HCEC 1CT (cell line): ENCODE measurements at regions not wholly inside any gene's neighbourhood (a gene's known extent, or its start where the extent isn't known, plus 50 kb on each side); places are given as distances from the start of the nearest gene placed in this dataset.
"Not testable (repeated sequence)": the region's sequence is repeated elsewhere in the genome, so short reads cannot be mapped to it uniquely, and the experiment has no call there.

Experiments
- DNase-seq: peaks from one replicate; pipeline ENCODE4 v3.0.0-alpha.2; 2017

DNA sequence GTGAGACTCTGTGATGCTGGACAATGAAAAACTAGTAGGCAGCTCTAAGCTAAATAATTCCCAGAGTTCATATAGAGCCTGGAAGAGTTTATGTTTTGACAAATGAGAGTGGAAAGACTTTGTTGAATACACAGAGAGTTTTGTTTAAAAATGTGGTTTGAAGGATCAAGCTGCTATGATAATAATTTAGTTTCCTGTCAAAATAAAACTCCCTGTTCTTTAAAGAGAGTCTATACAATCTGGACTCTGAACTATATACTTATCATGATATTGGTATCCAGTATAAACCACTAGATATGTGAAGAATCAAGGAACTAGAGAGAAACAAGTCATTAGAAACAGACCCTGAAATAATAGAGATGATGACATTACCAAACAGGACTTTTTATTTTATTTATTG lies 158.6 kb downstream of the C4orf33 start:
- no peak for DNase-seq

DNA sequence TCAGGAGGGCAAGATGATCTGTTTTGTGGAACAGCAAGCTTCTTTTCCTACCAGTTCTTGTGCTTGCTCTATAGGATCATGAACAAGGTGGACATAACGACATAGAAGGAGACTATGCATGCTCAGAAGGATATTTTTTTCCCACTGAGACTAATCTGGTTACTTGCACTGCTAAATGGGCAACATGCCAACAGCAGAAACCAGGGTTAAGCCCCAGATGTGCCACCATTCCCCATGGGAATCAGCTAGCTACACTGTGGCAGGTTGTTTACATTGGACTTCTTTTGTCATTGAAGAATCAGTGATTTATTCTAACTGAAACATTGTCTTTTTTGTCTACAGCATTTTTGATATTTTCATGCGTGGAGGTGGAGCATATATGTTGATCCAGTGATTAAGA lies 165.6 kb downstream of the C4orf33 start:
- no peak for DNase-seq

GRCh38 chr4:129264008-129264657 lies 168.2 kb downstream of the C4orf33 start:
- DNase-seq, result no peak

- no peak for DNase-seq
These were observed 182.9 kb downstream of the C4orf33 start for GRCh38 chr4:129278868-129279267.

GRCh38 chr4:129282293-129282692 lies 186.3 kb downstream of the C4orf33 start:
- no peak for DNase-seq

- DNase-seq, result not testable (repeated sequence)
These were observed 196.2 kb downstream of the C4orf33 start for GRCh38 chr4:129292194-129292593.

DNA sequence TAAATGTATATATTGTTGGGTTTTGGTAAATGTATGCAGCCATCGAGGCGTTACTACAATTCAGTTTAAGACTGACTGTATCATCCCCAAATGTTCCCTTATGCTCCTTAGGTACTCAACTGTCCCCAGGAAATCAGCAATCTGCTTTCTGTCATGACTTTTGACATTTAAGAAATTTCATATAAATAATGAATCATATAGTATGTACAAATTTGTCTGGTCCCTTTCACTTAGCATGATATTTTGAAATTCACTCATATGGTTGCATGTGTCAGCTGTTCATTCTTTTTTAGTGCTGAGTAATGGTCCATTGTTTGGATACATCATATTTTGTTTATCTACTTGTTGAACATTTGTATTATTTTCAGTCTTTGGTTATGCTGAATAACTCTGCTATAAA lies 218.8 kb downstream of the C4orf33 start:
- DNase-seq, result no peak

DNA sequence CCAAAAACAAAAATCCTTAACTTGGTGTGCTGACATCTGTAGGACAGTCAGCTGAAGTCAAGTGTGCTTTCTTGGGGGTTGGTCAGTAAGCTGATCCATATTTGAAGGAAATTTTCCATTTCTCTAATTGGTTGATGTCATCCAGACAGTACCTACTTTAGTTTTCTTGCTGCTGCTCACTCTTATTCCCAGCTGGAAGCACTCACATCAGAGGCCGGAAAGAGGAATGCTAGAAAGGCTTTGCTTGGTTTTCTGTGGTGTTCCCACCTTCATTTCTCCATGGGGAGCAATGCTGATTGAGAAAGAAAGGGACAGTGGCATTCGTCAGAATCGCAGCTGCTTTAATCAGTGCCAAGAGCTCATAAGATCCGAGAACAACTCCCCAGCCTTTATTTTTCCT lies 227.0 kb downstream of the C4orf33 start:
- no peak for DNase-seq

DNA sequence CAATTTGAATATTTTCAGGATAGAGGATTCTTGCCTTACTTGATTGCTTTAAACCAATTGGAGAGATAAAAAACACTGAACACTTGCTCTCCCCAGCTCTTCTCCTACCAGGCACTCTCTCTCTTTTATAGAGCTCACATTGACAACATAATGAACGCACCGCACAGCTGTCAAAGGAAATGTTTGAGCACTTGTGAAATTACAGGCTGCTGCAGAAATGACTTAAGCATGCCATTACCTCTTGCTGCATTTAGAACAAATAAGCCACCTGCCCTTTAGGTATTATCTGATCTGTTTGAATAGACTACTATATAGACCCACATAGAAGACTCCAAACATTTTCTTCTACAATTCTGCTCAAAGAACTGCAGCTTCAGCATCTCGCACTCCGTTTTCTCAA lies 227.7 kb downstream of the C4orf33 start:
- DNase-seq, result no peak

DNA sequence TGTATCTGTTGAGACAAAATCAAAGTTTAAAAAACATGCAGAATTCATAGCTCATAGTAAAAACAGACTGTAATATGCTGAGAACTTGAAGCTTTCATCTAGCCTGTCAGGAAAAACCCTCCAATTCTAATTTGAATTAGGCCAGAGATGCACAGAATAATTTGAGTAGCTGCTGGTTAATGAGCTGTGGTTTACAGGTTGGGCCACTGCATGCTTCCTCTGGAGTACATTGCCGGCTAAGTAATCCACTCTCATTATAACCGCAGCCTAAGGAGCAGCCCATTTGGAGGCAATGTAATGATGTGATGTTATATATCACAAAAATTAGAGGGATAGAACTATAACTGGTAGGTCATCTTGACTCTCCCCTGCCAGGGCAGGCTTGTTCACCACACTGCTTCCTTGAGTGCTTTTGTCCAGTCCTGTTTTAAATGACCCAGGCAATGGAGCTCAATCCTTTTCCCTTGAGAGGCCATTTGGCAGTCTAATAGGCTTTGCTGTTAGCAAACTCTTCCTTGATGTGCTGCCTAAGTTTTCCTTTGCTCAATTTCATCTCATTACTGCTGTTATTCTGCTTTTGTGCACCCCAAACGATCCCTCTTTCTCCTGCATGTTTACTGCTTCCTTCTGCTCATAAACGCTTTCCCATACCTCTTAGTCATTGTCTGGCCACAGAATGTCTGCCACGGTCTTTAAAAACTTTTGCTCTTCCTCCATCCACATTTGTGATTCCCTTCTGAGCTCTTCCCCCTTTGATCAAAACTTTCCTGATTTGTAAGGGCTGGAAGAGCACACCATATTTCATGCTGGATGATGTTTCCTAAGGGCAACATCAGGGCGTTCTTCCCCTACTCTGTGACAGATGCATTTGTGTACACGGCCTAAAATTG lies 230.9 kb downstream of the C4orf33 start:
- no peak for DNase-seq

DNA sequence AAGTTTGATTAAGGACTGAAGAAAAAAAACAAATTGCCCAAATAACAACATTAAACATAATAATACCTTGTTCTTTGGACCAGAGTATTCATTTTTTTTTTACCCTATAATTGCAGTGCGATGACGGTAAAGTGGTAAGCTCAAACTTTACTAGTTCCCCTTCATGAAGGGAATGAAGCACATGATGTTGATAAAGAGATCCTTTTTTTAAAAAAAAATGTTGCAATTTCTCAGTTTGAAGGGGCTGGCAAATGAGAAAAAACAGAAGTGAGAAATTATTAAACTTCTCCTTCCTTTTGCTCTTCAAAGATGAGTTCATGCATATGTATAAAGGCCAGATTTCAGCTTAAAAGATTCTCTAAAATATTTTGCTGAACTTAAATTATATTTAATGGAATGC lies 231.7 kb downstream of the C4orf33 start:
- no peak for DNase-seq

DNA sequence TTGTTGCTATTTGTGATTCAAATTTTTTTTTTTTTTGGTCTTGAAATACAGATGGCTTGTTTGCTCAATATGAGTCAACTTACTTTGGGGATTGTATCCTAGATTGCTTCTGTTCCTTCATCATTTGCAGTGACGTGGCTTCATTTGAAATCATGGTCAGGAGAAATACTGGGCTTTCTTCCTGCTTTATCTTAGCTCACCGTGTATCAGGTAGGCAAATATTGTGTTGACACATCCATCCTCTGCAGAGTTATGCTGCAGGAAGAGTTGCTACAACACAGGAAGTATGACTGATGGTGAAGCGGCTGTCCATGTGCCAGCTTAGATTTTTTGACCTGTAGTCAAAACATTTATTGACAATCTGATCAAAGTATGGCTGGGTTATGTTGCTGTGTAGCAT lies 232.2 kb downstream of the C4orf33 start:
- DNase-seq, result no peak

- DNase-seq, result no peak
These were observed 238.2 kb downstream of the C4orf33 start for GRCh38 chr4:129334136-129334535.

DNA sequence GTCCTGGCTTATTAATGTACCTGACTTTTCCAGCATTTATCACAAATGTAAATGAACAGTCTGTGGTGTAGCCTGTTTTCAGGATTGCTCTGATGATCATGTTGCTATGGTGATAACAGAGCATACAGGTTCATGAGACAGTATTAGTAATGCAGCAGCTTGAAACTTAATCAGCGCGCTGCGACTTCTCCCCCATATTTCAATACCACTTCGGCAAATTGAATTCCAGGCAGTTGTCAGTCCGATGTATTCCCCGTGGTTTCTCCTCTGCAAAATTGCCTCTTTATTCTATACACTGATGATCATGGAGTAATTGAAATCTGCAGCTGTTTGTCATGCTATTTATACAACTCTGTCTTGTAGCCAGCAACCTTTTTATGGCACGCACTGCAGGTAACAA lies 239.3 kb downstream of the C4orf33 start:
- no peak for DNase-seq

DNA sequence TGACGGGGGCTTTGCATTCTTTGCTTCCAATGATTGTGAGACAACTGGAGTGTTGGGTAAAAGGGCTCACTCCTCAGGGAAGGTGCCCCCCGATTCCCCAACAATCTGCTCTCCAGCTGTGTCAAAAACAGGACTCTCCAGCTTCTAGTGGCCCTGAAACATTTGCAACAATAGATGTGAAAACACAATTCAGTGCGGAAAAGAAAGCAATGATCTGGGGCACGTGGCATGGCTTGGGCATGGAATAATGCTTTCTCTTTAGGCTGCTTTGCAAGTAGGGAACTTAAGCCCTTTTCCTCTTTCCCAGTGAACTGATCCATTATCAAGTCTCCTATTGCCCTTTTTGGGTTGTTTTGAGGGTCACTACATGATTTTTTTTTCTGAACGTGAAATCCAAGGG lies 239.9 kb downstream of the C4orf33 start:
- DNase-seq, result no peak

- DNase-seq, result no peak
These were observed 240.7 kb downstream of the C4orf33 start for GRCh38 chr4:129336457-129337227.

GRCh38 chr4:129337228-129337620 lies 241.3 kb downstream of the C4orf33 start:
- DNase-seq, result no peak

- DNase-seq, result peak; percentile 64
These were observed 247.0 kb downstream of the C4orf33 start for GRCh38 chr4:129342819-129343408.

DNA sequence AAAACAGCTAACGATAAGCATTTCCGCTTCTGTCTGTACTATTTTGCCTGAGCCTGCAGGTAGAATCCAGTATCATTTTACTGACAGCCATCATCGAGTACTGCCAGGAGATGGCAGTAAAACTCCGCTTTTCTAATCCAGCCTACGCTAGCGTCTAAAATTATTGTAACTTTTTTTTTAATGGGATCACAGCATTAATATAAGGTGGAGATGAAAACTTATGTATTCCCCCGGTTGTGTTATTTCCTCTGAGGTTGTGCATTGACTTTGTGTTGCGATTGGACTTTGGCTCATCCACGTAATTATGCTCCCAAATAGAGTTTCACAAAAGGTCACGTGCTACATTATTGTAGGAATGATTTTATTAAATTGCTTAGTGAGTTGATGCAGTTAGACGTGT lies 248.1 kb downstream of the C4orf33 start:
- DNase-seq, result no peak

GRCh38 chr4:129345609-129346008 lies 249.7 kb downstream of the C4orf33 start:
- no peak for DNase-seq

DNA sequence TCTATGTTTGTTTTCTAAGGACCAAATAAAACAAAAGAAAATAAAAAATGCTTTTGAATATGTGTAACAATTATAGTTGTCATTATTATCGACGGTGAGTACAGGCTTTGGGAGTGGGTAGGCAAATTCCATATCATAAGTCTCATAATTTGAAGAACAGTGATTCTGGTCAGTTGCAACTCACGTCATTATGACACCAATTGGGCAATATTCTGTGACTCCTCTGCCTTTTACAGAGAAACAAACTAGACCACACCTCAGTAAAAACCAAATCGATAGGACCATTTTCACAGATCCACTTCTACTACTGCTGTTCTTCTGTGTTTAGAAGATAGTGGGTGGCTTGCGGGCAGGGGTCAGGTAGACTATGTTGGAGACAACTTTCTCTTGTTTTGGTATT lies 250.1 kb downstream of the C4orf33 start:
- DNase-seq, result no peak

DNA sequence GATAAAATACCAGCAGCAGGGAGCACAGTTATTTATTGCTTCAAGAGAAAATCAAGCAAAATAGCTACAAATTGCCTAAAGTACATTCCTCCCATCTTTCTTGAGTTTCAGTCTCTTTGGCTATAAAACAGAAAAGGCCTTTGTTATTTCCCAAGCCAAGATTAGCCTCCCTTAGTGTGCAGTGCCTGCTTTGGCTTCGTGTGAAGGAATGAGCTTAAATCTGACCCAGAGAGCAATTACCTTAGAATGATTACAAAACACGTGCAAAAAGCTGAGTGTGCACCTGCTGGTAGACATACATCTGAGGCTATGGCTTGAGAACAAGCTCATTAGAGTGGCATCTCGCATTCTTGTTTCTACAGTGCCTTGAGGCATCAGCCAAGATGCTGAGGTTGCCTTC lies 250.8 kb downstream of the C4orf33 start:
- DNase-seq, result no peak
